Osteoblast (primary cell): ENCODE measurements at regions not wholly inside any gene's neighbourhood (a gene's known extent, or its start where the extent isn't known, plus 50 kb on each side); places are given as distances from the start of the nearest gene placed in this dataset.
"Not testable (repeated sequence)": the region's sequence is repeated elsewhere in the genome, so short reads cannot be mapped to it uniquely, and the experiment has no call there.

Experiments used
- DNase-seq: peaks from one replicate; pipeline ENCODE4 v3.0.0; 2011; ENCODE audit warnings: low spot score, mixed read lengths; ENCODE audit not compliant: insufficient read length; ENCODE audit errors: missing footprints
- H2AFZ ChIP-seq: 2 replicates; pipeline ENCODE4 v1.6.0; 2011; ENCODE audit warnings: mild to moderate bottlenecking, low read length
- H3K27ac ChIP-seq: 2 replicates; pipeline ENCODE4 v1.5.1; 2011; ENCODE audit warnings: mild to moderate bottlenecking, low read depth, low read length, moderate library complexity
- H3K27me3 ChIP-seq: 2 replicates; pipeline ENCODE4 v1.6.0; 2012; ENCODE audit warnings: mild to moderate bottlenecking, control low read depth, inconsistent platforms, low read length, moderate library complexity; ENCODE audit not compliant: insufficient read depth
- H3K36me3 ChIP-seq: 2 replicates; pipeline ENCODE4 v1.5.1; 2011; ENCODE audit warnings: mild to moderate bottlenecking, low read length, control low read depth, moderate library complexity; ENCODE audit not compliant: insufficient read depth
- H3K4me1 ChIP-seq: 2 replicates; pipeline ENCODE4 v1.5.1; 2011; ENCODE audit warnings: mild to moderate bottlenecking, low read length, control low read depth, moderate library complexity; ENCODE audit not compliant: insufficient read depth
- H3K4me2 ChIP-seq: 2 replicates; pipeline ENCODE4 v1.6.0; 2011; ENCODE audit warnings: mild to moderate bottlenecking, low read length; ENCODE audit not compliant: insufficient read depth
- H3K4me3 ChIP-seq: fragments of 200-600 bp; sonication (generic); 3 replicates; pipeline ENCODE4 v1.5.1; 2012; ENCODE audit warnings: mild to moderate bottlenecking, low read length, inconsistent platforms; ENCODE audit not compliant: insufficient read depth
- H3K79me2 ChIP-seq: 2 replicates; pipeline ENCODE4 v1.6.0; 2012; ENCODE audit warnings: mild to moderate bottlenecking, low read length, control low read depth, inconsistent platforms; ENCODE audit not compliant: insufficient read depth
- H3K9me3 ChIP-seq: 2 replicates; pipeline ENCODE4 v1.5.1; 2011; ENCODE audit warnings: low read depth, low read length, control low read depth
- H4K20me1 ChIP-seq: 2 replicates; pipeline ENCODE4 v1.6.0; 2012; ENCODE audit warnings: mild to moderate bottlenecking, low read length, control low read depth; ENCODE audit not compliant: insufficient read depth
- CTCF ChIP-seq: IDR thresholded peaks from 2 replicates; pipeline ENCODE4 v1.5.1; 2011; ENCODE audit warnings: mild to moderate bottlenecking, low read depth, low read length, moderate library complexity; ENCODE audit errors: extremely low read depth

GRCh38 chr13:60671386-60671785 lies 274.4 kb downstream of the TDRD3 start:
- Histone ChIP-seq H3K4me2 (no peak overlapping the region), H3K4me1 (no peaks in the 10 kb centered on the region), H3K4me3 (no peak overlapping the region), H3K36me3 (no peaks in the 10 kb centered on the region), H2AFZ (no peak overlapping the region), H4K20me1 (no peaks in the 10 kb centered on the region), H3K79me2 (no peaks in the 10 kb centered on the region), H3K27me3 (no peaks in the 10 kb centered on the region), H3K9me3 (no peaks in the 10 kb centered on the region), H3K27ac (no peak overlapping the region)
- TF ChIP-seq CTCF, result no peak
- no peak for DNase-seq

- Histone ChIP-seq H2AFZ (no peak overlapping the region), H3K27ac (no peak overlapping the region), H4K20me1 (no peaks in the 10 kb centered on the region), H3K9me3 (no peaks in the 10 kb centered on the region), H3K4me2 (no peak overlapping the region), H3K79me2 (no peaks in the 10 kb centered on the region), H3K4me3 (no peak overlapping the region), H3K36me3 (no peaks in the 10 kb centered on the region), H3K4me1 (no peaks in the 10 kb centered on the region), H3K27me3 (no peaks in the 10 kb centered on the region)
- DNase-seq, result no peak
- TF ChIP-seq CTCF, result no peak
Measured at GRCh38 chr13:60663788-60664187, 266.8 kb downstream of the TDRD3 start.

GRCh38 chr13:60662595-60662994 lies 265.6 kb downstream of the TDRD3 start:
- H3K36me3 ChIP-seq, result no peaks in the 10 kb centered on the region
- no peaks in the 10 kb centered on the region for H3K79me2 ChIP-seq
- no peaks in the 10 kb centered on the region for H3K27me3 ChIP-seq
- H3K4me3 ChIP-seq, result no peak overlapping the region
- H2AFZ ChIP-seq, result no peak overlapping the region
- DNase-seq, result no peak
- no peaks in the 10 kb centered on the region for H3K4me1 ChIP-seq
- no peaks in the 10 kb centered on the region for H3K9me3 ChIP-seq
- TF ChIP-seq CTCF, result no peak
- H3K4me2 ChIP-seq, result no peak overlapping the region
- no peaks in the 10 kb centered on the region for H4K20me1 ChIP-seq
- no peak overlapping the region for H3K27ac ChIP-seq

GRCh38 chr13:60661521-60661920 lies 264.5 kb downstream of the TDRD3 start:
- H4K20me1 ChIP-seq, result no peaks in the 10 kb centered on the region
- no peaks in the 10 kb centered on the region for H3K27me3 ChIP-seq
- TF ChIP-seq CTCF, result no peak
- no peaks in the 10 kb centered on the region for H3K9me3 ChIP-seq
- no peak overlapping the region for H3K4me3 ChIP-seq
- H3K4me1 ChIP-seq, result no peaks in the 10 kb centered on the region
- no peaks in the 10 kb centered on the region for H3K36me3 ChIP-seq
- H2AFZ ChIP-seq, result no peak overlapping the region
- H3K79me2 ChIP-seq, result no peaks in the 10 kb centered on the region
- no peak overlapping the region for H3K27ac ChIP-seq
- no peak overlapping the region for H3K4me2 ChIP-seq
- no peak for DNase-seq

- H3K36me3 ChIP-seq, H3K79me2 ChIP-seq, H3K4me3 ChIP-seq, H3K4me2 ChIP-seq, H2AFZ ChIP-seq, H3K27me3 ChIP-seq, H3K9me3 ChIP-seq, H3K27ac ChIP-seq, H4K20me1 ChIP-seq, DNase-seq, H3K4me1 ChIP-seq: not testable (repeated sequence)
Measured at GRCh38 chr13:60657586-60657985, 260.6 kb downstream of the TDRD3 start.
